ENCODE measurements at regions not wholly inside any gene's neighbourhood (a gene's known extent, or its start where the extent isn't known, plus 50 kb on each side); places are given as distances from the start of the nearest gene placed in this dataset.
A peak's percentile ranks its signal among the peaks of the same experiment; 100 is the strongest.

- no peak overlapping the region for H3K27ac ChIP-seq
- peaks cover 0 to 4% (median 0%) of the 10 kb centered on the region in 4 donors for H3K4me1 ChIP-seq
- H3K9me3 ChIP-seq, result no peaks in the 10 kb centered on the region
- no peaks in the 10 kb centered on the region for H3K27me3 ChIP-seq
- H3K36me3 ChIP-seq, result no peaks in the 10 kb centered on the region
- no peak for TF ChIP-seq CTCF (IDR thresholded peaks at IDR 0.05)
- TF ChIP-seq POLR2AphosphoS5 (IDR thresholded peaks at IDR 0.05), result no peak
- TF ChIP-seq POLR2A (IDR thresholded peaks at IDR 0.05), result no peak
- no peak for TF ChIP-seq EP300 (IDR thresholded peaks at IDR 0.05)
- intact Hi-C loops (cut with DNase I), result no loop called here
- 84 to 87% methylated on average over 2 of the region's 2 CpGs for WGBS, 2 donors
- no peak overlapping the region for H3K4me3 ChIP-seq
- no peak for DNase-seq
These were observed 177.3 kb downstream of the MACROH2A1 start for GRCh38 chr5:135221696-135222095.

GRCh38 chr5:135221187-135221473 is 177.9 kb downstream of the MACROH2A1 start:
- H3K4me3 ChIP-seq, result no peak overlapping the region
- H3K27ac ChIP-seq, result no peak overlapping the region
- DNase-seq, result peak; percentile 39
- TF ChIP-seq POLR2AphosphoS5 (IDR thresholded peaks at IDR 0.05) (no peak), POLR2A (IDR thresholded peaks at IDR 0.05) (no peak), EP300 (IDR thresholded peaks at IDR 0.05) (no peak), CTCF (IDR thresholded peaks at IDR 0.05) (no peak)
- WGBS, 2 donors, result 83 to 93% methylated on average over 3 of the region's 3 CpGs
- no peaks in the 10 kb centered on the region for H3K27me3 ChIP-seq
- peaks cover 0 to 4% (median 0%) of the 10 kb centered on the region in 4 donors for H3K4me1 ChIP-seq
- H3K36me3 ChIP-seq, result no peaks in the 10 kb centered on the region
- H3K9me3 ChIP-seq, result no peaks in the 10 kb centered on the region
- intact Hi-C loops (cut with DNase I), result no loop called here

- H3K36me3 ChIP-seq, result no peaks in the 10 kb centered on the region
- no peaks in the 10 kb centered on the region for H3K27me3 ChIP-seq
- TF ChIP-seq POLR2AphosphoS5 (IDR thresholded peaks at IDR 0.05), result no peak
- TF ChIP-seq CTCF (IDR thresholded peaks at IDR 0.05), result no peak
- TF ChIP-seq EP300 (IDR thresholded peaks at IDR 0.05), result no peak
- TF ChIP-seq POLR2A (IDR thresholded peaks at IDR 0.05), result no peak
- intact Hi-C loops (cut with DNase I), result no loop called here
- 85 to 86% methylated on average over 7 of the region's 7 CpGs for WGBS, 2 donors
- peaks cover 0 to 4% (median 0%) of the 10 kb centered on the region in 4 donors for H3K4me1 ChIP-seq
- H3K9me3 ChIP-seq, result no peaks in the 10 kb centered on the region
- no peak overlapping the region for H3K27ac ChIP-seq
- no peak overlapping the region for H3K4me3 ChIP-seq
- no peak for DNase-seq
These were observed 178.4 kb downstream of the MACROH2A1 start for GRCh38 chr5:135220394-135221186.

- Histone ChIP-seq H3K9me3 (no peaks in the 10 kb centered on the region), H3K36me3 (no peaks in the 10 kb centered on the region), H3K27ac (no peak overlapping the region), H3K27me3 (no peaks in the 10 kb centered on the region), H3K4me3 (no peak overlapping the region), H3K4me1 (peaks cover 0 to 4% (median 0%) of the 10 kb centered on the region in 4 donors)
- WGBS, 2 donors, result 71 to 83% methylated on average over 3 of the region's 3 CpGs
- intact Hi-C loops (cut with DNase I), result no loop called here
- peak; percentile 59 for DNase-seq
- TF ChIP-seq POLR2AphosphoS5 (IDR thresholded peaks at IDR 0.05) (no peak), EP300 (IDR thresholded peaks at IDR 0.05) (no peak), CTCF (IDR thresholded peaks at IDR 0.05) (no peak), POLR2A (IDR thresholded peaks at IDR 0.05) (no peak)
These were observed 179.2 kb downstream of the MACROH2A1 start for GRCh38 chr5:135219868-135220267.
